ENCODE measurements at regions not wholly inside any gene's neighbourhood (a gene's known extent, or its start where the extent isn't known, plus 50 kb on each side); places are given as distances from the start of the nearest gene placed in this dataset.
A peak's percentile ranks its signal among the peaks of the same experiment; 100 is the strongest.

GRCh38 chr9:82894548-82894947 is 168.4 kb downstream of the RASEF start:
- no peaks in the 10 kb centered on the region for H3K27me3 ChIP-seq (ENCODE audit: control insufficient read depth, insufficient read depth, low read length, poor library complexity, severe bottlenecking)
- no peak overlapping the region for H3K27ac ChIP-seq (ENCODE audit: low read depth, low read length)
- no peak overlapping the region for H3K4me3 Mint-ChIP-seq
- no peak overlapping the region for H3K9ac ChIP-seq (ENCODE audit: extremely low read depth, low read length, poor library complexity, severe bottlenecking)
- 83 to 91% methylated on average over 1 of the region's 1 CpG for WGBS, 2 experiments (ENCODE audit: insufficient coverage in 1 of 2, insufficient read length in 1 of 2)
- DNase-seq, result no peak
- no peaks in the 10 kb centered on the region for H3K27me3 Mint-ChIP-seq (ENCODE audit: insufficient read depth)
- peaks cover 2% of the 10 kb centered on the region for H3K4me1 ChIP-seq (ENCODE audit: control insufficient read depth, insufficient read depth, low read length)
- TF ChIP-seq, protein P1, sequence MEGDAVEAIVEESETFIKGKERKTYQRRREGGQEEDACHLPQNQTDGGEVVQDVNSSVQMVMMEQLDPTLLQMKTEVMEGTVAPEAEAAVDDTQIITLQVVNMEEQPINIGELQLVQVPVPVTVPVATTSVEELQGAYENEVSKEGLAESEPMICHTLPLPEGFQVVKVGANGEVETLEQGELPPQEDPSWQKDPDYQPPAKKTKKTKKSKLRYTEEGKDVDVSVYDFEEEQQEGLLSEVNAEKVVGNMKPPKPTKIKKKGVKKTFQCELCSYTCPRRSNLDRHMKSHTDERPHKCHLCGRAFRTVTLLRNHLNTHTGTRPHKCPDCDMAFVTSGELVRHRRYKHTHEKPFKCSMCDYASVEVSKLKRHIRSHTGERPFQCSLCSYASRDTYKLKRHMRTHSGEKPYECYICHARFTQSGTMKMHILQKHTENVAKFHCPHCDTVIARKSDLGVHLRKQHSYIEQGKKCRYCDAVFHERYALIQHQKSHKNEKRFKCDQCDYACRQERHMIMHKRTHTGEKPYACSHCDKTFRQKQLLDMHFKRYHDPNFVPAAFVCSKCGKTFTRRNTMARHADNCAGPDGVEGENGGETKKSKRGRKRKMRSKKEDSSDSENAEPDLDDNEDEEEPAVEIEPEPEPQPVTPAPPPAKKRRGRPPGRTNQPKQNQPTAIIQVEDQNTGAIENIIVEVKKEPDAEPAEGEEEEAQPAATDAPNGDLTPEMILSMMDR (conservative IDR thresholded peaks at IDR 0.05), result no peak
- peaks cover 10% of the 10 kb centered on the region for H3K4me1 Mint-ChIP-seq
- no peak overlapping the region for H3K27ac Mint-ChIP-seq
- no peak overlapping the region for H3K4me3 ChIP-seq (ENCODE audit: low read length)
- peaks cover 8% of the 10 kb centered on the region for H3K36me3 Mint-ChIP-seq (ENCODE audit: low read depth)
- no peaks in the 10 kb centered on the region for H3K36me3 ChIP-seq (ENCODE audit: control insufficient read depth, insufficient read depth, low read length)
- H3K9me3 ChIP-seq (ENCODE audit: control insufficient read depth, low read length), result peaks cover 20% of the 10 kb centered on the region
- peaks cover 2% of the 10 kb centered on the region for H3K9me3 Mint-ChIP-seq

- Mint-ChIP-seq H3K9me3 (peaks cover 2% of the 10 kb centered on the region), H3K27ac (no peak overlapping the region), H3K4me3 (no peak overlapping the region), H3K27me3 (ENCODE audit: insufficient read depth) (no peaks in the 10 kb centered on the region), H3K36me3 (ENCODE audit: low read depth) (peaks cover 8% of the 10 kb centered on the region), H3K4me1 (peaks cover 10% of the 10 kb centered on the region)
- peak overlapping the region; percentile 33 for H3K27ac ChIP-seq (ENCODE audit: low read depth, low read length)
- no peaks in the 10 kb centered on the region for H3K27me3 ChIP-seq (ENCODE audit: control insufficient read depth, insufficient read depth, low read length, poor library complexity, severe bottlenecking)
- no peaks in the 10 kb centered on the region for H3K36me3 ChIP-seq (ENCODE audit: control insufficient read depth, insufficient read depth, low read length)
- H3K4me3 ChIP-seq (ENCODE audit: low read length), result no peak overlapping the region
- peaks cover 1% of the 10 kb centered on the region for H3K4me1 ChIP-seq (ENCODE audit: control insufficient read depth, insufficient read depth, low read length)
- H3K9me3 ChIP-seq (ENCODE audit: control insufficient read depth, low read length), result peaks cover 20% of the 10 kb centered on the region
- TF ChIP-seq, protein P1 (conservative IDR thresholded peaks at IDR 0.05), result no peak
- DNase-seq, result no peak
- WGBS, 2 experiments (ENCODE audit: insufficient coverage in 1 of 2, insufficient read length in 1 of 2), result 77 to 88% methylated on average over 2 to 4 of the region's 4 CpGs
- H3K9ac ChIP-seq (ENCODE audit: extremely low read depth, low read length, poor library complexity, severe bottlenecking), result no peak overlapping the region
These were observed 167.8 kb downstream of the RASEF start for GRCh38 chr9:82894961-82895821.

- Histone ChIP-seq H3K36me3 (ENCODE audit: control insufficient read depth, insufficient read depth, low read length) (no peaks in the 10 kb centered on the region), H3K27me3 (ENCODE audit: control insufficient read depth, insufficient read depth, low read length, poor library complexity, severe bottlenecking) (no peaks in the 10 kb centered on the region), H3K9ac (ENCODE audit: extremely low read depth, low read length, poor library complexity, severe bottlenecking) (no peak overlapping the region), H3K4me3 (ENCODE audit: low read length) (no peak overlapping the region), H3K27ac (ENCODE audit: low read depth, low read length) (no peak overlapping the region), H3K4me1 (ENCODE audit: control insufficient read depth, insufficient read depth, low read length) (no peaks in the 10 kb centered on the region), H3K9me3 (ENCODE audit: control insufficient read depth, low read length) (peaks cover 20% of the 10 kb centered on the region)
- Mint-ChIP-seq H3K27ac (no peak overlapping the region), H3K36me3 (ENCODE audit: low read depth) (peaks cover 8% of the 10 kb centered on the region), H3K27me3 (ENCODE audit: insufficient read depth) (no peaks in the 10 kb centered on the region), H3K4me3 (no peak overlapping the region), H3K4me1 (peaks cover 10% of the 10 kb centered on the region), H3K9me3 (peaks cover 2% of the 10 kb centered on the region)
- no peak for DNase-seq
- TF ChIP-seq, protein P1 (conservative IDR thresholded peaks at IDR 0.05), result no peak
- 83 to 87% methylated on average over 1 of the region's 1 CpG for WGBS, 2 experiments (ENCODE audit: insufficient coverage in 1 of 2, insufficient read length in 1 of 2)
These were observed 167.2 kb downstream of the RASEF start for GRCh38 chr9:82895822-82896110.
